ENCODE measurements at regions not wholly inside any gene's neighbourhood (a gene's known extent, or its start where the extent isn't known, plus 50 kb on each side); places are given as distances from the start of the nearest gene placed in this dataset.

DNA sequence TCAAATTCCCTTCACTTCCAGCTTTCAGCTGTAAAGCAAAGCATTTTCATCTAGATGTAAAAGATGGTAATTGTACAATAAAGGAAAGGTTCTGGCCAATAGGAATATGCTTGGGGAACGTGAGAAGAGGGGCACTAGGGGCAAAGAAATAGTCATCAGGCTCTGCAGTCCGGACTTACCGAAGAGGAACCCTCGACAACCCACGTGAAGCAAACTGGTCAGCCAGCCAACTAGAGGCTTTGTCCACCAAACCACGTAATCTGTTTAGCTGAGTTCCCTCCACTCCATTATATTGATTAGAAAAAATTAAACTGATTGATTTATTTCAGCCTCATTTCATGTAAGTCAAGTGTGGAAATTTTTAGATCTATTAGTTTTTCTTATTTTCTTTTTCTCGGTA is 300.4 kb upstream of the FANCL start:
- Histone ChIP-seq H3K9ac (ENCODE audit: extremely low read depth, low read length, poor library complexity, severe bottlenecking) (peak overlapping the region; percentile 36), H3K27ac (ENCODE audit: low read depth, low read length) (no peak overlapping the region), H3K27me3 (ENCODE audit: control insufficient read depth, insufficient read depth, low read length, poor library complexity, severe bottlenecking) (no peaks in the 10 kb centered on the region), H3K9me3 (ENCODE audit: control insufficient read depth, low read length) (no peaks in the 10 kb centered on the region), H3K36me3 (ENCODE audit: control insufficient read depth, insufficient read depth, low read length) (no peaks in the 10 kb centered on the region), H3K4me1 (ENCODE audit: control insufficient read depth, insufficient read depth, low read length) (peaks cover 22% of the 10 kb centered on the region), H3K4me3 (ENCODE audit: low read length) (peak overlapping the region; percentile 68)
- H3K4me1 Mint-ChIP-seq = peaks cover 36% of the 10 kb centered on the region
- 17 to 46% methylated on average over 4 to 6 of the region's 7 CpGs for WGBS, 2 experiments (ENCODE audit: insufficient coverage in 1 of 2, insufficient read length in 1 of 2)
- H3K27ac Mint-ChIP-seq = peak overlapping the region; percentile 97
- no peaks in the 10 kb centered on the region for H3K36me3 Mint-ChIP-seq (ENCODE audit: low read depth)
- TF ChIP-seq CTCF (conservative IDR thresholded peaks at IDR 0.05) = no peak
- no peak overlapping the region for H3K4me3 Mint-ChIP-seq
- no peaks in the 10 kb centered on the region for H3K9me3 Mint-ChIP-seq
- DNase-seq = peak; percentile 55
- peaks cover 3% of the 10 kb centered on the region for H3K27me3 Mint-ChIP-seq (ENCODE audit: insufficient read depth)

DNA sequence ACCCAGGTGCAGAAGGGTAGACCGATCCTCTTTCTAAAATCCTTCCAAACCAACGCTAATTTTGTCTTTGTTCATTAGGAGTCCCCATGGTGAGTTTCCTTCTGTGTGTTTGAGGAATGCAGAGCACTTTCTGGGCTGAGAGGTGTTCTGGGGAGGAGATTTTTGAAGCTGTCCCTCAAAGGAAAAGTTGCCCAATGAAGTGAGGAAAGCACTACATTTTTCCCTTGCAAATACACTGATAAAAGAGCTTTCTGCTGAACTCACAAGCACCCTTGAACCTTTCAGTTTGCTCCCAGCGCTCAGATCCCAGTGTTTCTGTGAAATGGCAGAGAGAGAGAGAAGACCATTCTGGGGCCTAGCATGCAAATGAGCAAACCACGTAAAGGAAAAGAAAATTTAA is 299.6 kb upstream of the FANCL start:
- Histone ChIP-seq H3K4me1 (ENCODE audit: control insufficient read depth, insufficient read depth, low read length) (peaks cover 28% of the 10 kb centered on the region), H3K9ac (ENCODE audit: extremely low read depth, low read length, poor library complexity, severe bottlenecking) (peak overlapping the region; percentile 36), H3K4me3 (ENCODE audit: low read length) (peak overlapping the region; percentile 68), H3K27me3 (ENCODE audit: control insufficient read depth, insufficient read depth, low read length, poor library complexity, severe bottlenecking) (no peaks in the 10 kb centered on the region), H3K36me3 (ENCODE audit: control insufficient read depth, insufficient read depth, low read length) (no peaks in the 10 kb centered on the region), H3K27ac (ENCODE audit: low read depth, low read length) (peak overlapping the region; percentile 71), H3K9me3 (ENCODE audit: control insufficient read depth, low read length) (no peaks in the 10 kb centered on the region)
- no peak for TF ChIP-seq CTCF (conservative IDR thresholded peaks at IDR 0.05)
- peak overlapping the region; percentile 36 for H3K4me3 Mint-ChIP-seq
- H3K36me3 Mint-ChIP-seq (ENCODE audit: low read depth) = no peaks in the 10 kb centered on the region
- H3K9me3 Mint-ChIP-seq = no peaks in the 10 kb centered on the region
- H3K27me3 Mint-ChIP-seq (ENCODE audit: insufficient read depth) = peaks cover 7% of the 10 kb centered on the region
- peaks cover 45% of the 10 kb centered on the region for H3K4me1 Mint-ChIP-seq
- peak; percentile 84 for DNase-seq
- H3K27ac Mint-ChIP-seq = peak overlapping the region; percentile 97
- 1 to 13% methylated on average over 1 to 4 of the region's 4 CpGs for WGBS, 2 experiments (ENCODE audit: insufficient coverage in 1 of 2, insufficient read length in 1 of 2)

DNA sequence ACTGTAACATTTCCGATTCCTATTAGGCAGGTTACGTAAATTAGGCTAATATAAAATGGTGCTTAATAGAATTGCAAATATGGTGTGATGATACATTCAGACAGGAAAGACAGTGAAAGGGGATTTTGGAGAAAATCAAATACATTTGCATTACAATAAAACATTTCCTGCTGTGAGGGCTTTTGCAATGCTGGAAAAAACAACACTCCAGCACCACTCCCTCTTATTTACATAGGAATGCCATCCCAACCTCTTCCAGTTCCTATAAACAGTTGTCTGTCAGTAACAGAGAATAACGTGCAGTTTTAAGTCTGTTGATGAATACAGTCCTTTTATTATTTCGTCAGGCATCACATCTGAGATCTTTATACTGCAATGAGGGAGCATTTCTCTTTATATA is 298.8 kb upstream of the FANCL start:
- Histone ChIP-seq H3K9me3 (ENCODE audit: control insufficient read depth, low read length) (no peaks in the 10 kb centered on the region), H3K27me3 (ENCODE audit: control insufficient read depth, insufficient read depth, low read length, poor library complexity, severe bottlenecking) (no peaks in the 10 kb centered on the region), H3K36me3 (ENCODE audit: control insufficient read depth, insufficient read depth, low read length) (no peaks in the 10 kb centered on the region), H3K4me3 (ENCODE audit: low read length) (peak overlapping the region; percentile 68), H3K4me1 (ENCODE audit: control insufficient read depth, insufficient read depth, low read length) (peaks cover 31% of the 10 kb centered on the region), H3K9ac (ENCODE audit: extremely low read depth, low read length, poor library complexity, severe bottlenecking) (peak overlapping the region; percentile 36), H3K27ac (ENCODE audit: low read depth, low read length) (no peak overlapping the region)
- no peaks in the 10 kb centered on the region for H3K9me3 Mint-ChIP-seq
- H3K4me1 Mint-ChIP-seq = peaks cover 49% of the 10 kb centered on the region
- H3K4me3 Mint-ChIP-seq = peak overlapping the region; percentile 36
- H3K27ac Mint-ChIP-seq = peak overlapping the region; percentile 97
- WGBS, 2 experiments (ENCODE audit: insufficient coverage in 1 of 2, insufficient read length in 1 of 2) = 0 to 32% methylated on average over 1 to 4 of the region's 4 CpGs
- H3K36me3 Mint-ChIP-seq (ENCODE audit: low read depth) = no peaks in the 10 kb centered on the region
- TF ChIP-seq CTCF (conservative IDR thresholded peaks at IDR 0.05) = no peak
- H3K27me3 Mint-ChIP-seq (ENCODE audit: insufficient read depth) = peaks cover 7% of the 10 kb centered on the region
- no peak for DNase-seq

All from endodermal cell (in vitro differentiated cells).